Spleen (tissue), 11 donors: ENCODE measurements at regions not wholly inside any gene's neighbourhood (a gene's known extent, or its start where the extent isn't known, plus 50 kb on each side); places are given as distances from the start of the nearest gene placed in this dataset.
"Not testable (repeated sequence)": the region's sequence is repeated elsewhere in the genome, so short reads cannot be mapped to it uniquely, and the experiment has no call there.

Experiments
- DNase-seq: peaks from one replicate; pipeline ENCODE4 v3.0.0-alpha.2; 2020
- H3K27ac ChIP-seq, 8 donors: fragments of 200-600 bp; sonication (generic) in 7 of 8; 1 replicate in 4 of 8; 2 replicates in 4 of 8; pipeline versions ENCODE4 v1.5.0 to v1.8.0; 2016 to 2021; ENCODE audit warnings: inconsistent platforms in 4 of 8, mild to moderate bottlenecking in 4 of 8, moderate library complexity in 1 of 8
- H3K27me3 ChIP-seq, 7 donors: fragments of 200-600 bp; sonication (generic) in 6 of 7; replicated peaks in 1 of 7; 1 replicate in 4 of 7; 2 replicates in 3 of 7; pipeline versions ENCODE4 v1.5.0 to v1.8.0; 2016 to 2021; ENCODE audit warnings: inconsistent platforms in 3 of 7, mild to moderate bottlenecking in 1 of 7
- H3K36me3 ChIP-seq, 6 donors: fragments of 200-600 bp; sonication (generic) in 5 of 6; 1 replicate in 4 of 6; 2 replicates in 2 of 6; pipeline versions ENCODE4 v1.5.0 to v1.8.0; 2016 to 2021; ENCODE audit warnings: inconsistent platforms in 2 of 6
- H3K4me1 ChIP-seq, 6 donors: fragments of 200-600 bp; sonication (generic) in 5 of 6; 1 replicate in 3 of 6; 2 replicates in 3 of 6; pipeline versions ENCODE4 v1.5.0 to v1.8.0; 2016 to 2021; ENCODE audit warnings: inconsistent platforms in 3 of 6
- H3K4me3 ChIP-seq, 8 donors: fragments of 200-600 bp; sonication (generic) in 7 of 8; 1 replicate in 4 of 8; 2 replicates in 4 of 8; pipeline versions ENCODE4 v1.5.0 to v1.8.0; 2016 to 2021; ENCODE audit warnings: inconsistent platforms in 4 of 8, mild to moderate bottlenecking in 4 of 8, moderate library complexity in 2 of 8
- H3K9me3 ChIP-seq, 8 donors: fragments of 200-600 bp; sonication (generic) in 7 of 8; 1 replicate in 4 of 8; 2 replicates in 4 of 8; pipeline versions ENCODE4 v1.5.0 to v1.8.0; 2016 to 2021; ENCODE audit warnings: inconsistent platforms in 4 of 8
- POLR2A ChIP-seq, 3 donors: fragments of 450-650 bp; IDR thresholded peaks; one replicate each; pipeline ENCODE4 v1.5.1; 2017; ENCODE audit warnings: antibody characterized with exemption in 3 of 3, mild to moderate bottlenecking in 1 of 3
- POLR2AphosphoS5 ChIP-seq, 3 donors: sonication (generic); formaldehyde crosslinking; IDR thresholded peaks; one replicate each; pipeline ENCODE4 v1.5.1; 2017; ENCODE audit warnings: antibody characterized with exemption in 3 of 3
- WGBS, 5 donors: extraction: QIAGEN DNeasy Blood & Tissue Kit in 3 of 5; methylation state at CpG; one replicate each; pipeline versions ENCODE4 v1.1.5 to v1.1.7; 2013 to 2018; 5-methylcytosine and 5-hydroxymethylcytosine counted together
- intact Hi-C: fragments of 100-400 bp; cut with DNase I; formaldehyde crosslinking; loops from one replicate; pipeline ENCODE4 v1.15.0; 2023; ENCODE audit warnings: low total_unique reads
- TF ChIP-seq, protein P1 (sequence below), 11 experiments: fragments of 200-600 bp in 7 of 11; fragments of 450-650 bp in 4 of 11; sonication (generic) in 4 of 11; IDR thresholded peaks in 8 of 11; conservative IDR thresholded peaks in 3 of 11; 1 replicate in 7 of 11; 2 replicates in 4 of 11; pipeline versions ENCODE4 v1.4.0 to v1.8.0; 2016 to 2021; ENCODE audit warnings: antibody characterized with exemption in 11 of 11, inconsistent platforms in 4 of 11, mild to moderate bottlenecking in 1 of 11
- donor health status: healthy with polysubstance abuse.
- donor health status: DM: no; HTN: no; CAD: no; lungs with moderate emphysema.
- donor health status: DM: no; HTN: no; CAD: no.
- donor health status: Bipolar disorder and iron deficiency.
- donor health status: healthy.
- donor health status: DM: no; HTN: no; CAD: no.
- donor health status: DM: yes; HTN: yes; CAD: no.

DNA sequence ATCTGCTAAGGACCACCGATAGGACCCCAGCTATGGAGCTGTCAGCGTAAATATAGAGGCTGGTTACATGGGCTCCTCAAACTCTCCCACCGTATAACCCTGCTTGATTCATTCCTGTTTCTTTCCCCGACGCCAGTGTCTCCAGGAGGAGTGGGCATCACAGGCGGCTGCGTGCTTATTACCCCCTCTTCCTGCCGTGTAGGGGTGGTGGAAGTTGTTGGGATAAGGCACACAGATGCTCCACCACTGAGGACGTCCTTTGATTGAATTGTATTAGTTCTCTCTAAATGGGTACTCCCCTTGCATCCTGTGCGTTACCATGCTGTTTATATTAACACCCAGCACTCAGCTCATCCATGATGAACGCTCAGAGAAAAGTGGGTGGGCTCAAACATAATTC, 104.6 kb downstream of the ZBTB18 start:
- Histone ChIP-seq H3K27me3 (no peaks in the 10 kb centered on the region), H3K27ac (no peak overlapping the region), H3K4me1 (no peaks in the 10 kb centered on the region), H3K9me3 (no peaks in the 10 kb centered on the region), H3K4me3 (no peak overlapping the region), H3K36me3 (no peaks in the 10 kb centered on the region)
- intact Hi-C loops: no loop called here
- DNase-seq: no peak
- WGBS, 5 donors: 88 to 95% (median 92%) methylated on average over 11 of the region's 11 CpGs
- TF ChIP-seq, protein P1, sequence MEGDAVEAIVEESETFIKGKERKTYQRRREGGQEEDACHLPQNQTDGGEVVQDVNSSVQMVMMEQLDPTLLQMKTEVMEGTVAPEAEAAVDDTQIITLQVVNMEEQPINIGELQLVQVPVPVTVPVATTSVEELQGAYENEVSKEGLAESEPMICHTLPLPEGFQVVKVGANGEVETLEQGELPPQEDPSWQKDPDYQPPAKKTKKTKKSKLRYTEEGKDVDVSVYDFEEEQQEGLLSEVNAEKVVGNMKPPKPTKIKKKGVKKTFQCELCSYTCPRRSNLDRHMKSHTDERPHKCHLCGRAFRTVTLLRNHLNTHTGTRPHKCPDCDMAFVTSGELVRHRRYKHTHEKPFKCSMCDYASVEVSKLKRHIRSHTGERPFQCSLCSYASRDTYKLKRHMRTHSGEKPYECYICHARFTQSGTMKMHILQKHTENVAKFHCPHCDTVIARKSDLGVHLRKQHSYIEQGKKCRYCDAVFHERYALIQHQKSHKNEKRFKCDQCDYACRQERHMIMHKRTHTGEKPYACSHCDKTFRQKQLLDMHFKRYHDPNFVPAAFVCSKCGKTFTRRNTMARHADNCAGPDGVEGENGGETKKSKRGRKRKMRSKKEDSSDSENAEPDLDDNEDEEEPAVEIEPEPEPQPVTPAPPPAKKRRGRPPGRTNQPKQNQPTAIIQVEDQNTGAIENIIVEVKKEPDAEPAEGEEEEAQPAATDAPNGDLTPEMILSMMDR (IDR thresholded peaks at IDR 0.05 in 8 of 11, conservative IDR thresholded peaks at IDR 0.05 in 3 of 11): no peak

DNA sequence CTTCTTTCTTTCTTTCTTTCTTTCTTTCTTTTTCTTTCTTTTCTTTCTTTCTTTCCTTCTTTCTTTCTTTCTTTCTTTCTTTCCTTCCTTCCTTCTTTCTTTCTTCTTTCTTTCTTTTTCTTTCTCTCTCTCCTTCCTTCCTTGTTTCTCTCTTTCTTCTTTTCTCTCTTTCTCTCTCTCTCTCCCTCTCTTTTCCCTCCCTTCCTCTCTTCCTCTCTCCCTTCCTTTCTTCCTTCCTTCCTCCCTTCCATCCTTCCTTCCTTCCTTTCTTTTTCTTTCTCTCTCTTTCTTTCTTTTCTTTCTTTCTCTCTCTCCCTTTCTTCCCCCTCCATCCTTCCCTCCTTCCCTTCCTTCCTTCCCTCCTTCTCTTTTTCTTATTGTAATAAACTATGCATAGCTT, 105.5 kb downstream of the ZBTB18 start:
- H3K4me3 ChIP-seq, H3K27me3 ChIP-seq, H3K27ac ChIP-seq, H3K36me3 ChIP-seq, DNase-seq, H3K9me3 ChIP-seq, H3K4me1 ChIP-seq, intact Hi-C loops: not testable (repeated sequence)

DNA sequence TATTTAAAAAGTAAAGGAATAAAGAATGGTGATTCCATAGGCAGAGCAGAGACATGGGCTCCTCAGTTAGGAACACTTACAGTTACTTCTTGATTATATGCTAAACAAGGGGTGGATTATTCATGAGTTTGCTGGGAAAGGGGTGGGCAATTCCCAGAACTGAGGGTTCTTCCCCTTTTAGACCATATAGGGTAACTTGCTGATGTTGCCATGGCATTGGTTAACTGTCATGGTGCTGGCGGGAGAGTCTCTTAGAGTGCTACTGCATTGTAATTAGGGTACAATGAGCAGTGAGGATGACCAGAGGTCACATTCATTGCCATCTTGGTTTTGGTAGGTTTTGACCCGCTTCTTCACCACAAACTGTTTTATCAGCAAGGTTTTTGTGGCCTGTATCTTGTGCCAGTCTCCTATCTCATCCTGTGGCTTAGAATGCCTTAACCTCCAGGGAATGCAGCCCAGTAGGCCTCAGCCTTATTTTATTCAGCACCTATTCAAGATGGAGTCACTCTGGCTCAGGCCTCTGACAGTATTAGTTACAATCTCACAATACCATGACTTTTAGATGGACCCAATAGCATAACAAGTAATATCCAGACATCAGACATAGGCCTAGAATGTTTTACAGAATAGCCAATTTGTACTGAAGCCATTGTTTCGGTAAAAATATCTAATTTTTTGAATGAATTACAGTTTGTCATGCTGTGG, 106.8 kb downstream of the ZBTB18 start:
- Histone ChIP-seq H3K27me3 (no peaks in the 10 kb centered on the region), H3K4me1 (no peaks in the 10 kb centered on the region), H3K27ac (no peak overlapping the region), H3K36me3 (no peaks in the 10 kb centered on the region), H3K9me3 (no peaks in the 10 kb centered on the region), H3K4me3 (no peak overlapping the region)
- TF ChIP-seq, protein P1 (IDR thresholded peaks at IDR 0.05 in 8 of 11, conservative IDR thresholded peaks at IDR 0.05 in 3 of 11): no peak
- TF ChIP-seq POLR2AphosphoS5 (IDR thresholded peaks at IDR 0.05) (no peak), POLR2A (IDR thresholded peaks at IDR 0.05) (no peak)
- no peak for DNase-seq
- intact Hi-C loops: no loop called here
- WGBS, 5 donors: 87 to 95% (median 93%) methylated on average over 3 of the region's 3 CpGs

DNA sequence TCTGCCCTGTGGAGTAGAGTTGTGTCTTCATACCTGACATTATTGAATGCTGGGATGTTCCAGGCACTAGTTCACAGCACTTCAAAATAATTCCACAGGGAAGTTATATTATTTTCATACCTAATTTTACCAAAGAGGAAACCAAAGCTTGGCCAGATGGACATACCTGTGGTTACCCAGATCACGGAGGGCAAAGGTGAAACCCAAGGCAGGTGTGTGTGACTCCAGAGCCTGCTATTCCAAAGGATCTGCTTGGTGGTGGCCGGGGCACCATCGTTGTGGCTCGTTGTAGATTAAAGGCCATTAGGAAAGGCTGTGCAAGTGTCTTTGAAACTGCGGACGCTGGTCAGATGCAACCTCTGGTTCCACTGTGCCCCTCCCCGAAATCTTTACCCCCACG, 108.6 kb downstream of the ZBTB18 start:
- no peaks in the 10 kb centered on the region for H3K9me3 ChIP-seq
- H3K4me3 ChIP-seq: no peak overlapping the region
- 78 to 93% (median 83%) methylated on average over 8 of the region's 8 CpGs for WGBS, 5 donors
- H3K4me1 ChIP-seq: peaks cover 0 to 14% (median 0%) of the 10 kb centered on the region in 6 donors
- H3K27ac ChIP-seq: no peak overlapping the region
- H3K27me3 ChIP-seq: no peaks in the 10 kb centered on the region
- intact Hi-C loops: no loop called here
- no peak for TF ChIP-seq POLR2A (IDR thresholded peaks at IDR 0.05)
- no peak for TF ChIP-seq POLR2AphosphoS5 (IDR thresholded peaks at IDR 0.05)
- TF ChIP-seq, protein P1 (IDR thresholded peaks at IDR 0.05 in 8 of 11, conservative IDR thresholded peaks at IDR 0.05 in 3 of 11): no peak
- no peaks in the 10 kb centered on the region for H3K36me3 ChIP-seq
- DNase-seq: no peak
